Glomerular endothelial cell (primary cell): ENCODE measurements at regions not wholly inside any gene's neighbourhood (a gene's known extent, or its start where the extent isn't known, plus 50 kb on each side); places are given as distances from the start of the nearest gene placed in this dataset.
"Not testable (repeated sequence)": the region's sequence is repeated elsewhere in the genome, so short reads cannot be mapped to it uniquely, and the experiment has no call there.

Experiments
- DNase-seq: peaks from one replicate; pipeline ENCODE4 v3.0.0-alpha.2; 2011; ENCODE audit warnings: low read depth, low spot score; ENCODE audit errors: extremely low read depth

- DNase-seq: no peak
Observed at GRCh38 chr1:163471779-163472650, 150.3 kb downstream of the NUF2 start.

GRCh38 chr1:163472651-163473248 lies 151.0 kb downstream of the NUF2 start:
- no peak for DNase-seq

DNA sequence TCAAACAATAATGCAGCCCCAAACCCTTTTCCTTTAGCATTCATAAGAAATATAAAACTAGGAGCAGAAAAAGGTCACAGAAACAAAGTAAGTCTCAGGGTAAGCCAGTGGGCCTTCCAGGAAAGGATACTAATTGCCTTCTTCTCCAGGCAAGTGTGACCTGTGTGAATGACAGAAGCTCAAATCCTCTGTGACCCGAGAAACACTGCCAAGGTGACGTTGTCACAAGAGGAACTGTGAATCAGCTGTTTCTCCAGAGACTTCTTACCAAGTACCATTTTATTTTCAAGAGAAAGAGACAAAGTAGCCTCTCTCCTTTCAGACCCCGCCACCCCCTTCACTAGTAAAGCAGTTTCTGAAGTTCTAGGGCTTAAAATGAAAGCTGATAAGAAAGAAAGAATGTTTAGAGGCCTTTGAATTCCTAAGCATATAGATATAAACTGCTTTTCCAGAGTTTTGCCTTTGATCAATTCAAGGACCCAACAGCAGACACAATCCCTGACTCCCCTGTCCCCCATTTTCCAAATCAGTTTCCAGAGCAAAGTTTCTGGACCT lies 155.6 kb downstream of the NUF2 start:
- no peak for DNase-seq

GRCh38 chr1:163498391-163499330 lies 176.9 kb downstream of the NUF2 start:
- not testable (repeated sequence) for DNase-seq

GRCh38 chr1:163504331-163504978 lies 182.7 kb downstream of the NUF2 start:
- no peak for DNase-seq

DNA sequence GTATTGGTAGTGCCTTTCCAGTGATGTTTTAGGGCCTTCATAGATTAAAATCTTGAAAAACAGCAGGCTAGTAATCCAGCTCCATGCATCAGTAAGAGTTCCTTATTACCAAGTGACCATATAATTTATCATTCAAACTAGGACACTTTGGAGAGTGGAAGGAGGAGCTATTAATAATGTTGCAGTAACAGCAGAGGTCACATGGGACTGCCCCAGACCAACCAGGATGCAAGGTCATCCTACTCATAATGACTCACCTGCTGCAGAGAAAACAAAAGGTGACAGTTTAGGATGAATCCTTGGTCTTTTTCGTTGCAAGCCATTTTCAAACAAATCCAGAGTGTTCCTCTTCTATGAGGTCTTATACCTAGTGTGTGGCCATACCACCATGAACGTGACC lies 187.4 kb downstream of the NUF2 start:
- DNase-seq: no peak

- no peak for DNase-seq
Observed at GRCh38 chr1:163512349-163512989, 190.7 kb downstream of the NUF2 start.

DNA sequence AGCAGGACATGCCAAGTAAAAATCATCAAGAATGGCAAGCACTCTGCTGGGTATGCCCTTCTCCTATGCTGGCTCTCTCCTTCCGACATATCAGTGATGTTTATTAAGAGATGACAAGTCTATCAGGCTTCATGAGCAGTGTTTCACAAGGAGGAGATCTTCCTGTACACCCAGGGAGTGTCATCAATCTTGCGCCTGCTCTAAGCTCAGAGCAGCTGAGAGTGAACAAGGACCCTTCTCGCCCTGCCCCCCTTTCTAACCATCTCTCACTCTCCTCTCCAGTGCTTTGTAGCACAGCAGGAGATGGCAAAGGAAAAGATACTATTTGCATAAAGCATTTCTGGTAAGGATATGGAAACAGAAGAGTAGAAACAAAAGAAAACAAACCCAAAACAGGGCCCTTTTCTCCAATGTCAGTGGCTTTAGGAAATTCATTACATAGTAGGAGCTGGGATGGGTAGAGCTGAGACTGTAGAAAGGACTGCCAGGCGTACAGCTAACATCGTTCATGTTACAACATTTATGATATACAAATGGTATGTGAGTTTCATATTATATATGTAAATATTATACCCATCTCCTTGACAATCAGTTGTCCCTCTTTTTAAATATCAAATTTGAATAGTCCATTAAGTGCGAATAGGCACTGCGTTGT lies 201.7 kb downstream of the NUF2 start:
- no peak for DNase-seq

GRCh38 chr1:163528710-163529348 lies 207.1 kb downstream of the NUF2 start:
- peak; percentile 7 for DNase-seq

GRCh38 chr1:163531345-163531744 lies 209.6 kb downstream of the NUF2 start:
- DNase-seq: no peak

DNA sequence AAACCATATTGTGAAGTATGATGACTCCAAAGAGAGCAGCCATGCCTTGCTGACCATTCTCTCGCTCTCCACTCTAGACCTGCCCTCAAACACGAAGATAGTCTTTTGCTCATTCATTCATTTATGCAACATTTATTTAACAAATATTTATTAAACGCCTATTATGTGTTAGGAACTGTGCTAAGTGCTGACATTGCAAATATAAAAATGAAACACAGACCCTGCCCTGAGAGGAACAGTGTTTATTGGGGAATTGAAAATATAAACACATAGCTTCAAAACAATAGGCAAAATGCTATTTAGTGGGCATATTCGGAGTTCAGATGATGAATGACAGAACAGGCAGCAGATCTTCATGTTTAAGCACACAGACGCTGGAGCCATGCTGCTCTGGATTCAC lies 213.6 kb downstream of the NUF2 start:
- no peak for DNase-seq

DNA sequence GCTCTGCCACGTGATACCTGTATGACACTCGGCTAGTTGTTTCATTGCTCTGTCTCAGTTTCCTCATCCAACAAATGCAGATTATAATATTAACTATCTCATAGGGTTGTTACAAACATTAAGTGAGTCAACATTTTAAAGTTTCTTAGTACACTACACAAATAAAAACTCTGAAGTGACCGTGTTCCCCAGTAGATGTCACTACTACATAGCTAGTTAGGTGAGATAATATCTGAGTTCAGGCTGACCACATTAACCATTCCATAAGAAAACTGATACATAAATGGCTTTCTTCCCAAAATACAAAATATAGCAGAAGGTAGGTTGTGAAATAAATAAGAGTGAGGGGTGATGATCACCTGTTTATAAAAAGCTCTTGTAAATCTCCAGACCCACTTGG lies 214.1 kb downstream of the NUF2 start:
- peak; percentile 18 for DNase-seq

DNA sequence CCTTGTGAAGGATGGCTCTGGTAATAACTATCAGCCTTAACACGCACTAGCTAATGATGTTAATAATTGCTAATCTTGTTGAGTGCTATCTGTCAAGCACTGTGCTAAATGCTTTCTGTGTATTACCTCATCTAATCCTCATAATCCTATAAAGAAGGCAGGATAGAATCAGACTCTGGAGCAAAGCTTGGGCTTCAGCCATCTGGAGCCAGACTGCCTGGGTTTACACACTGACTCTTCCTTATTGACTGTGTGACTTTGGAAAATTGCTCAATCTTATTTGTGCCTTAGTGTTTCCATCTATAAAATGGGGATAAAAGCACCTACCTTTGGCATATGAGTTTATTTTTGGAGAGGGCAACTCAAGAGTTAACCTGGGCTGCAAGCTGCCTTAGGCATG lies 216.1 kb downstream of the NUF2 start:
- no peak for DNase-seq

GRCh38 chr1:163538667-163539066 lies 216.9 kb downstream of the NUF2 start:
- DNase-seq: no peak

- DNase-seq: no peak
Observed at GRCh38 chr1:163540727-163541126, 219.0 kb downstream of the NUF2 start.

- DNase-seq: no peak
Observed at GRCh38 chr1:163544441-163544840, 222.7 kb downstream of the NUF2 start.

GRCh38 chr1:163558162-163558561 lies 236.4 kb downstream of the NUF2 start:
- no peak for DNase-seq

DNA sequence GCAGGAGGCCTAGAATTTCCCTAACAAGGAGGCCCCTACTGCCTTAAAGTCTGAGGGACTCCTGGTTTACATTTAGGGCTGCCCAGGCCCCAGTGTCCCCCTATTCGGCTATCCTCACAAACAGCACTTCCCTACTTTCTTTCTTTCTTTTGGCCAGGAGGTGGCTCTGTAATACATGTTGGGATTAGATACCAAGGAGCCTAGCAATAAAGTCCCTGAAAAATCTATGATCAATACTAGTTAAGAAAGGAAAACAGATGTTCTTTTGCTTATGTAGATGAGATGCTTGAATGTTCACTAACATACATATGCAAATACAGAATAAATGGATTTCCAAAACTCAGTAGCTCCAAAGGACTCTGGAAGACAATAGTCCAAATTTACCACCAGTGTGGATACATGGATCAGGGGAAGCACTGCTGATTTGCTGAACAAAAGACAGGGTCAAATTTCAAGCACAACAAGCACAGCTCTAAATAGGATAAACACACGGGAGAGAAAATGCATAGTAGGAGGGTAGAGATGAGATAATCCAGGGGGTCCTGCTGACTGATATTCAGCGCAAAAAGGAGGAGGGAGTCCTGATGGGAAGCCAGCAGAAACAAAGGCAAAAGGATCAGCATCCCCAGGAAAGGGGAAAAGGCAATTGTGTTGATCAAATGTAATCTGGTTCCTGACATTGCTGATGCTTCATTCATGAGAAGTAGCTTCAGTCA lies 240.0 kb downstream of the NUF2 start:
- DNase-seq: peak; percentile 14
